NCI-H2029 (cell line): ENCODE measurements at regions not wholly inside any gene's neighbourhood (a gene's known extent, or its start where the extent isn't known, plus 50 kb on each side); places are given as distances from the start of the nearest gene placed in this dataset.

Experiments
- DNase-seq: peaks from one replicate; lab custom pipeline; 2025; lab: John Stamatoyannopoulos, UW

DNA sequence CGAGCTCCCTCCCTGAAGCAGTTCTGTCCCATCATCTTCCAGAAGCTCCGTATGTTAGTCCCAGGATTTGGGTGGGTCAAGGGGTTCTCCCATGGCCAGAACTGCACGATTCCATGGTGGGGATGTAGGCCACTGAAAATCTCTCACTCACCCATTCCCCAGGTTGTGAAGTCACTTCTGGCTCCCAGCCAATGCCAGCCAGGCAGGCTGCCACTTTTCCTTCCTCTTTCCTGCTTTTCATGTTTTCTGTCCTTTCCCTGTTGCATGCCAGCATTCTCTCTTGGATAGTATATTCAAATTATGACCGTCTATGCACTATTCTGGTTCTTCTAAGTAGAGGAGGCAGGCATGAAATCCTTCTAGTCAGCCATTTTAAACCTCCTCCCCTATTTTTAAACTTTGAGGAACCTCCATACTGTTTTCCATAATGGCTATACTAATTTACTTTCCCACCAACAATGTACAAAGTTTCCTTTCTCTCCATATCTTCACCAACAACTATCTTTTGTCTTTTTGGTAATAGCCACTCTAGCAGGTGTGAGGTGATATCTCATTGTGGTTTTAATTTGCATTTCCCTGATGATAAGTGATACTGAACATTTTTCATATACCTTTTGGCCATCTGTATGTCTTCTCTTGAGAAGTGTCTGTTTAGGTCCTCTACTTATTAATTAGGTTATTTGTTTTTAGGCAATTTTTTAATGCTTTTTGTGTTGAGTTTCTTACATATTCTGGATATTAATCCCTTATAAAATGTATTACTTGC lies 182.1 kb upstream of the TET2 start:
- peak; percentile 4 for DNase-seq

DNA sequence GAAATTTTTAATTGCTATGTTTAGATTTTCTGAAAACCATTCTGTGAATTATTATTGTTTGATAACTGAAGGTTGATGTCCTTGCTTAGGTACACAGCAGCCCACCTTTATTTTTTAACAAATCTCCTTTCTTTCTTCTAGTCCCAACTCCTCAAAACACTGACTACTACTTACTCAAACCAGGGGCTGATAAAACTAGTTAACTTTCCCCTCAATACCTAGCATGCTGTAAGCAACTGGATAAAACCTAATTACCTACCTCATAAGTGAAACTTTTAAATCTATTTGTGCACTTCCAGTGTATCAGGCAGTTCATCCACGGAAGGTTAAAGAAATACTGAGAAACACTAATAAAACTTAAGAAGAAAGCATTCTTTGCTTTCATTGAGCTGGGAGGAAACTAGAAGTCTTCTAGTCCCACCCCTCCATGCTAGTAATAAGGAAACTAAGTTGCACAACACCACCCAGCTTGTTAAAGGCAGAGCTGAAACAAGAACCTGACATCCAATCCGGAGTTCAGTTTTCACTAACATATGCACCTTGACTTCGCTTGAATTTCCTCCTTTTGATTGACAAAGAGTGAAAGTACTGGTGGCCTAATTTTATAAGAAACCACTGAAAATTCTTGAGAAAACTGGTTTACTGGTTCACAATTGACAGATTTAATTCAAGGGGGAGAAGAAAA lies 180.2 kb upstream of the TET2 start:
- DNase-seq, result no peak

DNA sequence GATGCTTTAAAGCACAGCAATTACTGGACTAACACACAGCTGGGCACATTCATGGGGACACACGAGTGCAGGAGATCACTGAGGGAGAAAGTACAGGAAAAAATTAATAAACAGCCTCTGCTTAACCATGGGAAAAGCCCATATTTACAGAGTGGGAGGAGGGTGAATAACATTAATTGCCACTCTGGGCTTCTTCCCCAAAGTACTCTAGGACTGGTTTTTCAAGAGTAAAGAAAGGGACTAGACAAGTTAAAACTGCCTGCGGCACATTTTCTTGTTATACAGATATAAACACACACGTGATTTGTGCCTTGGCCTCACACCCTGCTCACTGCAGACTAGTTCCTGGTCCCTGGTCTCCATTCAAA lies 179.7 kb upstream of the TET2 start:
- DNase-seq, result peak; percentile 57

DNA sequence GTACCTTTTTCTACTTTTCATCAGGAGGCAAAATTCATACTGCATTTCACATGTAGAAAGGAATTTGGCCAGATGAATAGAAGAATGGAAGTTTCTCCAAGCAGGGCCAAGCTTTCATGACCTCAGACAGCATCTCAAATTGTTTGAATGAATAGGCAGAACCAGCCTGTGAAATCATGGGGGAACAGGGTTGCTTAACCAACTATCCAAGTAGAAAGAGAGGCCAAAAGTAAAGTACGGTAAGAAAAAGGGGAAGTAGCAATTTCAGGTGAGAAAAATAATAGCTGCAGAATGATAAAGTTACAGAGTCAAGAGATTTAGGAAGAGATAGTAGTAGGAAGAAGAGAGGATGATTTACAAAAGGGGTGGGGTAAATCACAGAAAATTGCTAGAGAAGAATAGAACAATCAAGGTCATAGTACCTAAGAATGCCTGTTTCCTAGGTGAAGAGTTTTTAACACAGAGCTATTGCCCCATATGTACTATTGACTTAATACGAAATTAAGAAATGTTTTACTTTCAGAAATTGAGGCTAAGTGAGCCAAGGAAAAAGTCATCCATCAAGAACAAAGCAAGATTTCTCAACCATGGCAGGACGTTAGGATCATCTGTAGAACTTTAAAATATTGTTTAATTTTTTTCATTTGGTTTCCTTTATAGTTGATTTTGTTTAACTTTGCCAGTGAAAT lies 177.1 kb upstream of the TET2 start:
- DNase-seq, result no peak

DNA sequence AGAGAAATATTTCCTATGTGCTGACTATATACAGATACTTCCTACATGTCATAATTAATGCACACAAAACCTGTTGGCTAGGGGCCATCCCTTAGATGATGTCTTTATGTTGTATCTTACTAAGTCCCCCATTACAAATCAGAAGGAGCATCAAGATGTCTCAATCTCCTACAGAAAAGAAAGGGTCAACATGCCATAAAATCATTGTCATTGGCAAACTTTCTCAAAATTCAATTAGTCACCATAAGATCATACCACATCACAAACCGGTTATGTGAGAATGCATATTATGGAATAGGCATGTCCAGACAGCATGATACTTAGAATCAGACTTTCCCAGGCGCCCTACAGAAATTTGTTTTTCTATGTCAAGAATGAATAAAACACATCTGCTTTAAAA lies 175.2 kb upstream of the TET2 start:
- no peak for DNase-seq

DNA sequence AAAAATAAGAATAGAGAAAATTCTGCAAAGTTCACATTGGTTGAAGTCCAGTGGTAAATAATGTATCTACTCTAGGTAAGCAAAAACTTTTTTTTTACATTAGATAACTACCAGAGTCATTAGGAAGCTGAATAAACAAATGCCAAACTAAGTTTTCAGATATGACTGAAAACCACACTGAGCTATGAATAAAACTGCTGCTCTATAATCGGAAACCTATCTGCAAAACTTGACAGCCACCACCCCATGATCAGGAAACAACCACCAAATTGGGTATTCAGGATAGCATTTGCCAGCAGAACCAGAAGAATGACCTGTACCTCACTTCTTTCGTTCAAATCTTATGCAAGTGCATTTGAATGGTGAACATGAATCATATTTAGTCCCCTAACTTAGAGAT lies 173.0 kb upstream of the TET2 start:
- no peak for DNase-seq

DNA sequence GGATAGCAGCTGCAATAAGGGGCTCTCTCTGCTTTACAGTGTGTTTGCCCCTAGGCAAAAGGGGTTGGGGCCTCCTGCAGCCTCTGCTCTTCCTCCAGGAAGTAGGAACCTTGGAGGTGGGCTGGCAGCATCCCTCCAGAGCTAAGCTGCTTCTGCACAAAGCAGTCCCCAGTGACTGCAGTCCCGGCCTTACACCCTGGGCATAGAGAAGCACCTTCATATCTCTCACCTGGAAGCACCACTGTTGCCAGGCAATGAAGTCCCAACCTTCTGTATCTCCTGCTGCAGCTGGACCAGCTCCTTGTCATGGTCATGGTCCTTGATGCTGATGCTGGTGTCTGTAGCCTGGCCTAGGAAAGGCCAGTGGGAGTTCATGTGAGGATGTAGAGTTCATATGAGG lies 171.1 kb upstream of the TET2 start:
- no peak for DNase-seq

DNA sequence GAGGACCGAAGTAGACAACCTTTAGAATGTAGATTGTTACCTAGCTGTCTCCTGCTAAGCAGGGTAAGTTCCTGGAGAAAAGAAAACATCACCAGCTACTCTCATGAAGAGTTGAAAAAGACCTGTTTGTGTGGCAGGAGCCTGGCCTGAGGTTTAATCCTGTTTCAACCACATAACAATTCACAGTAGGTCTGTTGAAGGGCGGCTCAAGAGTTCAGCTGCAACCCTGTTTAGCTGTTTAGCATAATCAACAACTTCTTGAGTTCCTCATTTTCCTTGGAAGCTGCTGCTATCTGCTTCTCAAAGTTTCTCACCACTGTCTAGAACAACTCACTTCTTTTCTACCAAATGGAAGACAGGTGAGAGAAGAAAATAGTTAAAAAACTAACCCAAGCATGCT lies 170.4 kb upstream of the TET2 start:
- no peak for DNase-seq

DNA sequence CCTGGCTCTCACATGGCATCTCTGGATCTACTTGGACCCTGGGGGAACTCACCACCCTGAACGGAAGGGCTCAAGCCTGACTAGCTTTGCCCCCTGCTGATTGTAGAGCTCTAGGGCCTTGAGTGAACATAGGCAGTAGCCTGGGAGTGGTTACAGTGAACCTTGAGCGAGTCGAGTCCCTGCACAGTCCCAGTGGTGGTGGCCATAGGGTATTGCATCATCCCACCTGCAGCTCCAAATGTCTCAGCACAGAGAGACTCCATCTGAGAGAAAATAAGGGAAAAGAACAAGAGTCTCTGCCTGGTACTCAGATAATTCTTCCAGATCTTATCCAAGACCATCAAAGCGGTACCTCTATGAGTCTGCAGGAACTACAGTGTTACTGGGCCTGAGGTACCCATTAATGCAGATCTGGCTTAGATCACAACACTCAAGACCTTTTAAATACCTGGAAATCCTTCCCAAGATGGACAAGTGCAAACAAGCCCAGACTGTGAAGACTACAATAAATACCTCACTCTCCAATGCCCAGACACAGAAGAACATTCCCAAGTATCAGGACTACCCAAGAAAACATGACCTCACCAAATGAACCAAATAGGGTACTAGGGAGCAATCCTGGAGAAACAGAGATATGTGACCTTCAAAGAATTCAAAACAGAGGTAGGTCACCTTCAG lies 167.5 kb upstream of the TET2 start:
- DNase-seq, result no peak

DNA sequence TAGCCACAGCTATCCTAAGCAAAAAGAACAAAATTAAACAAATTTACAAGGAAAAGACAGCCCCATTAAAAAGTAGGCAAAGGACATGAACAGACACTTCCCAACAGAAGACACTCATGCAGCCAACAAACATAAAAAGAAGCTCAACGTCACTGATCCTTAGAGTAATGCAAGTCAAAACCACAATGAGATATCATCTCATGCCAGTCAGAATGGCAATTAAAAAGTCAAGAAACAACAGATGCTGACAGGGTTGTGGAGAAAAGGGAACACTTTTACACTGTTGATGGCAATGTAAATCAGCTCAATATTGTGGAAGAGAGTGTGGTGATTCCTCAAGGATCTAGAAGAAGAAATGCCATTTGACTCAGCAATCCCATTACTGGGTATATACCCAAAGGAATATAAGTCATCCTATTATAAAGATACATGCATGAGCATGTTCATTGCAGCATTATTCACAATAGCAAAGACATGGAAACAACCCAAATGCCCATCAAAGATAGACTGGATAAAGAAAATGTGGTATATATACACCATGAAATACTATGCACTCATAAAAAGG lies 163.0 kb upstream of the TET2 start:
- no peak for DNase-seq

DNA sequence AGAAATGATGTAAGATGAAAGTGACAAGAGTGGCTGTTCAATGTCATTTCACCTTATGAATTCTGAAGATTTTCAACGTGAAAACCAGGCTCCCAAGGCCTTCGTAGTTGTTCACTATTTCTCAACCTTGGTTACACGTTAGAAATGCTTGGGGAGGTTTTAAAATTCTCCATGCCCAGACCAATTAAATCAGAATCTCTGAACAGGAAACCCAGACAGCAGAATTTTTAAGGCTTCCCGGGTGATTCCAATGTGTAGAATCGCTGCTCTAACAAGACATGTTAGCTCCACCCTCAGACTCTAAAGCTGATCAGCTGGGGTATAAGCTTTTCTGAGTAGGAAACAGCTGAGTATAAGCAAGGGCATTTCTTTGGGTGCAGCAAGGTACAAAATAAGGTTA lies 160.4 kb upstream of the TET2 start:
- no peak for DNase-seq

DNA sequence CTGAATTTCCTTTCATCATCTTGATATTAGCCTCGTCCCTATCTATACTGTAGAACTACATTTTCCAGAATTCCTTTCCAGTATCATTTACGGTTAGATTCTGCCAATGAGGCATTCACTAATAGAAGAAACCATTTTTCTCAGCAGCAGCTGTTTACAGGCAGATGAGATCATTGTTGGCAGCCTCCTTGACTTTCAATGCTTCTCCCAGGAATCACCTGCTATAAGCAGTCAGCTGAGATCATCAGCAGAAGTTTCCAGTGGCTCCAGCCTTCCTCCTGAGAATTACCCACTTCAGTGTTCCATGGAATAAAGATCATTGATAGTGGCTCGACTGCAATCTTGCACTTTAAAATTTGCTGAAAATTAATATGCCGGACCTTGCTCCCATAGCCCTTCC lies 157.3 kb upstream of the TET2 start:
- peak; percentile 66 for DNase-seq

DNA sequence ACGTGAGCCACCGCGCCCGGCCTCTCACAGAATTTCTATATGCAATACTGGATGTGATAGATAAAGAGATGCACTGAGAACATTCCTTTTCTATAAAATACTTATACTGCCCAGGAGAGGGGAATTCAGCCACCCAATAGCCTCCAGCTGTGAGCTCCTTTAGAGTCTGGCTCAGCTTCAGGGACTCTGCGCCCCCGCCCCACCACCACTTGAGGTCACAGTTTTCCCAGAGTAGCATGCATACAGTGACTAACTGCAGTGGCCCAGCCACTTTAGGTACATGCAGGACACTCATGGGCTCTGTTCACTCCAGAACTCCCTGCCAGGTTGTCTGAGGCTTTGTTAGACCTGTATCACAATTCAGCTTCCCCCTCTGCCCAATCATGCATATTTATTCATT lies 144.4 kb upstream of the TET2 start:
- DNase-seq, result no peak

DNA sequence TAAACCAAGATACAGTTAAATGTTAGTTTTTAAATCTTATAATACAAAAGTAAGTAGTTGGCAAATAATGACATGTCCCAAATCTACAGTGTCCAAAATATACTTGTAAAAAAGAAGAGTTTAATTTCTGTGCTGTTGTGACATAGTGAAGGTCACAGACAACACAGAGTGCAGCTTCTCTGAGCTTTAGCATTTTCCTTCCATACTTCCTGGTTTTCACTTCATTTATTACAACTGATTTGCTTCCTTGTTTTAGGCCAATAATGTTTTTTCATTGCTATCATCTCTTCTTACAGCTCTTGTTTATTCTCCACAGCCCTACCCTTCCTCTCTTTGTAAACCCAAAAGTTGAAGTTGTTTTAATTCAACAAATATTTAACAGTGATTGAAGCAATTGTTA lies 132.4 kb upstream of the TET2 start:
- no peak for DNase-seq

DNA sequence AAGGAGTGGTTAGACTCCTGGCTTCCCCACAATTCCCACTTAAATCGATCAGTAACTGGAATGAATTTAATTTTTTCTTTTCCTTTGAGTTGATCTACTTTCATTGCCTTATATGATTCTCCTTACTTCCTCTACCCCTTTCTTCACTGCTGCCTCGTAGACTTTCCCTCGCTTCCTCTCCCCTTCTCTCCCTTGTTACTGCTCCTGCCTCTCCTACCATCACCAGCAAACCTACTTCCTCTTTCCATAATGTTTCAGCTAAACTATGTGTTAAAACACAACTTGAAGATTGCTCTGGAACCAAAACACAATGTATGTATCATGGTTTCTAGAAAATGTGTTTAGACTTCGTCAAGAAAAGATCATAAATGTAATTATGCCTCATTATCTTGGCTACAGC lies 132.0 kb upstream of the TET2 start:
- no peak for DNase-seq

DNA sequence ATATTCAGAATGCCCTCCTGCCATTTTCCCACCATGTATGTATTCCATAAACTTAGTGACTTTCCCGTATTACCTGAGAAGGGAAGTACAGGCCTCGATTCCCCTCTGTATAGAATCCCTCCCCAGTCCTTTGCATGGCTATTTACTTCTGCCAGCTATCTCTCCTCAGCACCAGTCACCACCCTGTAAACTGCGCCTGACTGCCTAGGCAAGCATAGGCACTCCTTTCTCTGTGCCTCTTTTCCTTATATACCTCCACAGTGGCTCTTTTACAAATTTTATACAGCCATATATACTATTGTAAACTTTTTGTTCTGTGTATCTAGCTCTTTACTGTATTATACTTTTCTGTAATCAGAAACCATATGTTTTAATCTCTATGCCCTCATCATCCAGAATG lies 130.9 kb upstream of the TET2 start:
- no peak for DNase-seq

DNA sequence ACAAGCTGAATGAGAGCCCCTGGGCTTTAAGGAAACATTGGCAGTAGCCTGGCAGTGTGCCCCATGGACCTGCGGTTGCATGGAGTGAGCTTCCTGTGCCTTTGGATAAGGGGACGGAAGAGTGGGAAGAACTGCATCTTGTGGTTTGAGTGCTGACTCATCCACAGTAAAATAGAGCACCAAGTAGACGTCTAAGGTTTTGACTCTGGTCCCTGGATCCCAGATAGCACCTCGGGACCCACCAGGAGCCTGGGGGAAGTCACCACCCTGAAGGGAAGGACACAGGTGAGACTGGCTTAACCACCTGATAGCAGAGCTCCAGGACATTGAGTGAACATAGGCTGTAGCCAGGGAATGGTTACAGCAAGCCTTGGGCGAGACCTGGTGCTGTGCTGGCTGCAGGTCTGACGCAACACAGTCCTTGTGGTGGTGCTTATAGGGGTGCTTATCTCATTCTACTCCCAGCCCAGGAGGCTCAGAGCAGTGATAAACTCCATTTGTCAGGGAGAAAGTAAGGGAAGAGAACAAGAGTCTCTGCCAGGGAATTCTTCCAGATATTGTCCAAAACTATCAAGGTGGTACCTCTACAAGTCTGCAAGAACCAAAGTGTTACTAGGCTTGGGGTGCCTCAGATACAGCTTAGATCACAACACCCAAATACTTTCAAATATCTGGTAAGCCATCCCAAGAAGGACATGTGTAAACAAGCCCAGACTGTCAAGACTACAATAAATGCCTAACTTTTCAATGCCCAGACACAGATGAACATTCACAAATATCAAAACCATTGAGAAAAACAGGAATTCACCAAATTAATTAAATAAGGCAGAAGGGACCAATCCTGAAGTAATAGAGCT lies 123.6 kb upstream of the TET2 start:
- no peak for DNase-seq

DNA sequence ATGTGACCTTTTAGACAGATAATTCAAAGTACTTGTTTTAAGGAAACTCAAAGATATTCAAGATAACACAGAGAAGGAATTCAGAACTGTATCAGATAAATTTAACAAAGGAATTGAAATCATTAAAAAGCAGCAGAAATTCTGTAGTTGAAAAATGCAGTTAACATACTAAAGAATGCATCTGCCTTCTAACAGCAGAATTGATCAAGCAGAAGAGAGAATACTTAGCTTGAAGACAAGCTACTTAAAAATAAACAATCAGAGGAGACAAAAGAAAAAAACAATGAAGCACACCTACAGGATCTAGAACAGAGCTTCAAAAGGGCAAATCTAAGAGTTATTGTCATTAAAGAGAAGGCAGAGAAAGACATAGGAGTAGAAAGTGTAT lies 123.0 kb upstream of the TET2 start:
- DNase-seq, result no peak

DNA sequence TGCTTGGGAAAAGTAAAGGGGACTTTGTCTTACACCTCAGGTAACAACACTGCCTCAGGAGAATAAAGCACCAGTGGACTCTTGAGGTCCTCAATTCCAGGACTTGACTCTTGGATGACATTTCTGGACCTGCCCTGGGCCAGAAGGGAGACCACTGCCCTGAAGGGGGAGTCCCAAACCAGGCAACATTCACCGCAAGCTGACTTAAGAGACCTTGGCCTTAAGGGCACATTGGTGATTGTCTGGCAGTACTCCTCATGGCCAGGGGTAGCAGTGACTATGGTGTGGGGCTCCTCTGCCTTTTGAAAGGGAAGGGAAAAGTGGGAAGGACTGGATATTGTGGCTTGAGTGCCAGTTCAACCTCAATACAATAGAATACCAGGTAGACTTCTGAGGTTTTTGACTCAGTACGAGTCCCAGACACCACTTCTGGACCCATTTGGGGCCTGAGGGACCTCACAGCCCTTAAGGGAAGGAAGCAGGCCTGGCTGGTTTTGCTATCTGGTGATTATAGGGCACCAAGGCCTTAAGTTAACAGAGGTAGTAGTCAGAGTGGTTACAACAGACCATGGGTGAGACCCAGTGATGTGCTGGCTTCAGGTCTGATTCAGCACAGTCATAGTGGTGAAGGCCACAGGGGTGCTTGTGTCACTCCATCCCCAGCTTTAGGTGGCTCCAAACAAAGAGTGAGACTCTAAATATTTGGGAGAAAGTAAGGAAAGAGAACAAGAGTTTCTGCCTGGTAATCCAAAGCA lies 121.2 kb upstream of the TET2 start:
- DNase-seq, result no peak

DNA sequence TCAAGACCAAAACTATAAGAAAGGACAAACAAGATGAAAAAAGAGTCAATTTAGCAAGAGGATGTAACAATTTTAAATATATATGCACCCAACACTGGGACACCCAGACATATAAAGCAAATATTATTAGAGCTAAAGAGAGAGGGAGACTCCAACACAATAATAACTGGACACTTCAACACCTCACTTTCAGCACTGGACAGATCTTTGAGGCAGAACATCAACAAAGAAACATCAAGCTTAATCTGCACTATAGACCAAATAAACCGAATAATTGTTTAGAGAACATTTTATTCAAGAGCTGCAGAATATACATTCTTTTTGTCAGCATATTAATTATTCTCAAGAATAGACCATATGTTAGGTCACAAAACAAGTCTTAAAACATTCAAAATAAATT lies 109.7 kb upstream of the TET2 start:
- DNase-seq, result no peak

DNA sequence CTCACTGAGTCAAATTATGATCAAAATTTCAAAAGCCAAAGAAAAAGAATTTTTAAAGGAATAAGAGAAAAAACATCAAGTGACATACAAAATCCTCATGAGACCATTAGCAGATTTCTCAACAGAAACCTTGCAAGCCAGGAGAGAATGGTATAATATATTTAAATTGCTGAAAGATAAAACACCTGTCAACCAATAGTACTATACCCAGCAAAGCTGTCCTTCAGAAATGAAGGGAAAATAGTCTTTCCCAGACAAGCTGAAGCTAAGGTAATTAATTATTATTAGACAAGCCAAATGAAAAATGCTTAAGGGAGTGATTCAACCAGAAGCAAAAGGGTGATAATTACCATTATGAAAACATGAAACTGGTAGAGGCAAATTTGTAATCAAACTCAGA lies 104.2 kb upstream of the TET2 start:
- DNase-seq, result no peak
